SJCRH30 (cell line): ENCODE measurements at regions not wholly inside any gene's neighbourhood (a gene's known extent, or its start where the extent isn't known, plus 50 kb on each side); places are given as distances from the start of the nearest gene placed in this dataset.
"Not testable (repeated sequence)": the region's sequence is repeated elsewhere in the genome, so short reads cannot be mapped to it uniquely, and the experiment has no call there.

Source experiments
- DNase-seq, 2 experiments: peaks; one replicate each; pipeline ENCODE4 v3.0.0-alpha.2; 2015 to 2020
- H3K27ac ChIP-seq: fragments of 250-450 bp; sonication (Bioruptor Pico); 2 replicates; pipeline ENCODE4 v1.5.1; 2020; ENCODE audit warnings: mild to moderate bottlenecking, moderate library complexity
- H3K27me3 ChIP-seq: fragments of 250-450 bp; sonication (Bioruptor Pico); 2 replicates; pipeline ENCODE4 v1.5.1; 2020; ENCODE audit warnings: mild to moderate bottlenecking, moderate library complexity
- H3K36me3 ChIP-seq: fragments of 250-450 bp; sonication (Bioruptor Pico); 2 replicates; pipeline ENCODE4 v1.5.1; 2020; ENCODE audit warnings: mild to moderate bottlenecking, moderate library complexity
- H3K4me1 ChIP-seq: fragments of 250-450 bp; sonication (Bioruptor Pico); 2 replicates; pipeline ENCODE4 v1.5.1; 2020; ENCODE audit warnings: mild to moderate bottlenecking, moderate library complexity
- H3K4me3 ChIP-seq: fragments of 250-450 bp; sonication (Bioruptor Pico); 2 replicates; pipeline ENCODE4 v1.5.1; 2020; ENCODE audit warnings: mild to moderate bottlenecking, moderate library complexity
- H3K9me3 ChIP-seq: fragments of 250-450 bp; sonication (Bioruptor Pico); replicated peaks from 2 replicates; pipeline ENCODE4 v1.5.1; 2020; ENCODE audit warnings: mild to moderate bottlenecking, moderate library complexity

DNA sequence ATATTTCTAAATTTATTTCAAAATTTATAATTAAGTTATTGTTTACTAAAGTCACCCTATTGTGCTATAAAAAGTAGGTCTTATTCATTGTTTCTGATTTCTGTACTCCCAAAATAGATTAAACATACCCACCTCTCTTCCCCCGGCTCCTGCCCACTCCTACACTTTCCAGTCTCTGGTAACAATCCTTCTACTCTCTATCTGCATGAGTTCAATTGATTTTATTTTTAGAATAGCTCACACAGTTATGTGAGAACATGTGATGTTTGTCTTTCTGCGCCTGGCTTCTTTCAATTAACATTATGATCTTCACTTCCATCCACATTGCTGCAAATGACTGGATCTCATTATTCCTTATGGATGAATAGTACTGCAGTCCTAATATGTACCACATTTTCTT lies 269.3 kb downstream of the ACTRT1 start:
- Histone ChIP-seq H3K9me3 (no peaks in the 10 kb centered on the region), H3K4me3 (no peak overlapping the region), H3K27ac (no peak overlapping the region), H3K4me1 (no peaks in the 10 kb centered on the region), H3K36me3 (no peaks in the 10 kb centered on the region), H3K27me3 (no peaks in the 10 kb centered on the region)
- no peak for DNase-seq

DNA sequence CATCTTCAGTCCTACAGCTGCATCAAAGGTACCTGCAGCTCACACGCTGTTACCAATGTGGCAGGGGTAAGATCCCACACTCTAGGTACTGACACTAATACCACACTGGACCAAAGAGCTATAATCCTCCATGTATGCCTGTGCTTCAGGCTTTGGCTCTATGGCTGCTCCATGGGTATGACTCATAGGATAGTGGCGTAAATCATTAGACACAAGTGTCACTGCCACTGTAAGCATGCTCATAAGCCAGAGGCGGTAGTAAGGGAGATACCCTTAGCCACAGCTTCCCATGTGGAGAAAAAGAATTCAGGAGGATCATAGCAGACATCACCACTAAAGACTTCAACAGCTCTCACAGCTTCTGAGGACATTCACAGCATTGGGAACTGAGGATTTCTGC lies 287.5 kb downstream of the ACTRT1 start:
- H3K27ac ChIP-seq: no peak overlapping the region
- no peaks in the 10 kb centered on the region; the same call in 1 of the 2 replicates for H3K9me3 ChIP-seq
- peak in 1 of 2 experiments; percentile 2 for DNase-seq
- no peaks in the 10 kb centered on the region for H3K36me3 ChIP-seq
- H3K4me1 ChIP-seq: no peaks in the 10 kb centered on the region
- no peaks in the 10 kb centered on the region for H3K27me3 ChIP-seq
- no peak overlapping the region for H3K4me3 ChIP-seq

DNA sequence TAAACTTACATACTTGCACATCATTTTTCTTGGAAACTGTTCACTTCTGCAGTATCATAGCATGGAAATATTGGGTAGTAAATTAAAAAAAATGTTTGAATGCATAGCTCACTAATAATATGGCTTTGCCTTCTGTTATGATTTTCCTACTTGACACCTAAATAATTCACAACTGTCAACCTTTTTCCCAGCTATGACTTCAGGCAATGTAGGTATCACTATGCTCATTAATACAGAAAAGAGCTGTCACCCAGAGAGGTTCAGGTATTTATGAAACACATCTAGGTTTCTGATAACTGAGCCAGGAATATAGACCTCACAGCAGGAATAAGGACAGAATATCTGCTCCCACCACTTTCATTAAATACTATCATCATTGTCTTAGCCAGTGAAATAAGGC lies 289.5 kb downstream of the ACTRT1 start:
- H3K36me3 ChIP-seq: no peaks in the 10 kb centered on the region
- no peak overlapping the region for H3K27ac ChIP-seq
- no peaks in the 10 kb centered on the region for H3K27me3 ChIP-seq
- no peak overlapping the region for H3K4me3 ChIP-seq
- DNase-seq: no peak
- H3K4me1 ChIP-seq: no peaks in the 10 kb centered on the region
- H3K9me3 ChIP-seq: no peaks in the 10 kb centered on the region; the same call in 1 of the 2 replicates

DNA sequence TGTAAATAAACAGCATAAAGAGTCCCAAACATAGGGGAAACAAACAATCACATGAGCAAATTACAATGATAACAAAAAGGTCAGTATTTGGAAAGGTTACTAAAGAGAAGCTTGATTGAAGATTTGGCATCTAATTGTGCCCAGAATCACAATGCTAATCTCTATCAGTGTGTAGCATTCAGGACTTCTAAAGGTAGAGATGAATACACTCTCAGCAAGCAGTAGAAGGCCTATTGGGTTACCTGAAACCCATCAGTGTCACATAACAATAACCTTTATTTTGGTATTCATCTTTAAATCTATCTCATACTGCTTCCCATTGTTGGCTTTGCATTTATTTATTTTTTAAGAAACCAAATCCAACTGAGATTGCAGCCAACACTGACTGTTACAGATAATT lies 319.5 kb downstream of the ACTRT1 start:
- H3K27ac ChIP-seq: no peak overlapping the region
- no peak for DNase-seq
- H3K4me1 ChIP-seq: no peaks in the 10 kb centered on the region
- H3K9me3 ChIP-seq: no peaks in the 10 kb centered on the region
- H3K27me3 ChIP-seq: no peaks in the 10 kb centered on the region
- no peak overlapping the region for H3K4me3 ChIP-seq
- no peaks in the 10 kb centered on the region for H3K36me3 ChIP-seq

DNA sequence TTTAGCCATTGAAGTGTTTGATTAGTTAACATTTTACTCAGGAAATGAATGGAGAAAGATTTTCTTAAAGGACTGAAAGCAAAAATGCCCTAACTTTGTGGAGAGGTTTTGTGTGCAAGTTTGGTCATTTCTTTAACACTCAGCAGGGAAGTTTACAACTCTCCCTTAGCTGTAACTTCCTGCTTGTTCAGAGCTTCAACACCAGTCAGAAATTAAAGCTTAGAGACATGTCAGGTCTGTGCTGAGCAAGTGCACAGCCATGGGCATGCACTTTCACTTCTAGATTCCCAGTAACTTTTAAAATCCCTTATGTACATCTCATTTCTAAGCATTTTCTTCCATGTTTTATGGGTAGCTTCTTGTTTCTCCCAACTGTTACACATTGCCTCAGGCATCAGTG lies 326.0 kb downstream of the ACTRT1 start:
- no peak overlapping the region for H3K27ac ChIP-seq
- no peaks in the 10 kb centered on the region for H3K9me3 ChIP-seq
- DNase-seq: no peak
- H3K4me1 ChIP-seq: no peaks in the 10 kb centered on the region
- no peaks in the 10 kb centered on the region for H3K27me3 ChIP-seq
- no peaks in the 10 kb centered on the region for H3K36me3 ChIP-seq
- no peak overlapping the region for H3K4me3 ChIP-seq

DNA sequence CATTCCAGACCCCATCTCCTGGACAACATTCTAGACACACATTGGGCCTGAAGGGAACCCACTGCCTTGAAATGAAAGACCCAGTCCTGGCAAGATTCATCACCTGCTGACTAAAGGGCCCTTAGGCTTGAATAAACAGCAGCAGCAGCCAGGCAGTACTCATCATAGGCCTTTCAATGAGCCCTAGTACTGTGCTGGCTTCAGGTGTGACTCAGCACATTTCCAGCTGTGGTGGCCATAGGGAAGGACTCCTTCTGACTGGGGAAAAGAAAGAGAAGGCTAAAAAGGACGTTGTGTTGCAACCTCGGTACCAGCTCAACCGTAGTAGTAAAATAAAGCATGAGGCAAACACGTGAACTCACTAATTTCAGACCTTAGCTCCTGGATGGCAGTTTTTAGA lies 344.0 kb downstream of the ACTRT1 start:
- Histone ChIP-seq H3K36me3 (no peaks in the 10 kb centered on the region), H3K27ac (no peak overlapping the region), H3K4me1 (no peaks in the 10 kb centered on the region), H3K27me3 (no peaks in the 10 kb centered on the region), H3K9me3 (no peaks in the 10 kb centered on the region), H3K4me3 (no peak overlapping the region)
- DNase-seq: peak in 1 of 2 experiments; percentile 5

DNA sequence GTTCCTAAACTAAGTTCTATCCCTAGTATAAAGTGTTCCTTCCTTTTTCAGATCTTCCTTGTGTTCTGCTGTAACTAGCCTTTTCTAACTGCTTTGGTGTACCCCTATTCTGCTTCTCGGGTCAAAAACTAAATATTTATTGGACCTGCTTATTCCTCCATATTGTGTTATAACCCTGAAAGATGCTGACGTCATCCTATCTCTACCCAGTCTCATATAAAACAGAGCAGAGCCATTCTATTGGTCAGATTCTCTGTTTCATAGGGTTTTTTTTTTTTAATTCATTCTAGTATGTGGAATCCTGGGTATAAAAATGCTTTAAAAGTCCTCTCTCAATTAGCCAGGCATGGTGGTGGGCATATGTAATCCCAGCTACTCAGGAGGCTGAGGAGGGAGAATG lies 349.7 kb downstream of the ACTRT1 start:
- no peaks in the 10 kb centered on the region for H3K9me3 ChIP-seq
- no peak overlapping the region for H3K27ac ChIP-seq
- no peak for DNase-seq
- no peaks in the 10 kb centered on the region for H3K36me3 ChIP-seq
- H3K4me1 ChIP-seq: no peaks in the 10 kb centered on the region
- no peak overlapping the region for H3K4me3 ChIP-seq
- H3K27me3 ChIP-seq: no peaks in the 10 kb centered on the region

DNA sequence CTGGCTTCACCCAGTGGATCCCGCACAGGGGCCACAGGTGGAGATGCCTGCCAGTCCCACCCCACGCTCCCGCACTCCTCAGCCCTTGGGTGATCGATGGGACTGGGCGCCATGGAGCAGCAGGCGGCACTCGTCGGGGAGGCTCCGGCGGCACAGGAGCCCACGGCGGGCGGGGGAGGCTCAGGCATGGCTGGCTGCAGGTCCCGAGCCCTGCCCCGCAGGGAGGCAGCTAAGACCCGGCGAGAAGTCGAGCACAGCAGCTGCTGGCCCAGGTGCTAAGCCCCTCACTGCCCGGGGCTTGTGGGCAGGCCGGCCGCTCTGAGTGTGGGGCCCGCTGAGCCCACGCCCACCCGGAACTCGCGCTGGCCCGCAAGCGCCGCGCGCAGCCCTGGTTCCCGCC lies 389.3 kb downstream of the ACTRT1 start:
- H3K9me3 ChIP-seq, H3K36me3 ChIP-seq, DNase-seq, H3K27ac ChIP-seq, H3K4me1 ChIP-seq, H3K27me3 ChIP-seq, H3K4me3 ChIP-seq: not testable (repeated sequence)

DNA sequence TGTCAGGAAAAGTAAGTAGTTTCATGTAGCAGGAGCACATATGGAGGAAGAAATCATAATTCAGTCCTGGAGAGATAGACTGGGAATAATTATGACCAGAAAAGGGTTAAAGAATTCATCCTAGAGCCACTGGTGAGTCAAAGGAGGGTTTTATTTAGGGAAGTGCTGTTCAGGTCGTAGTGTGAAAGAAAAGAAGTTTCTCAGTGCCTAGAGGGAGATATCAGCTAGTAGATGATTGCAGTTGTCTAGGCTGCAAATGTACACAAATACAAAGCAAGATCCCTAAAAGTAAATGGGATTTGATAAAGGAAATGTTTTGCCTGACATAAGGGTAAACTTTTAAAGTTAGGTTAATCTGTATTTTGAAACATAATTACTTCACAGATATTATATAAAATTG lies 403.2 kb downstream of the ACTRT1 start:
- Histone ChIP-seq H3K36me3 (no peaks in the 10 kb centered on the region), H3K4me1 (no peaks in the 10 kb centered on the region), H3K27me3 (no peaks in the 10 kb centered on the region), H3K4me3 (no peak overlapping the region), H3K27ac (no peak overlapping the region), H3K9me3 (no peaks in the 10 kb centered on the region)
- DNase-seq: no peak

DNA sequence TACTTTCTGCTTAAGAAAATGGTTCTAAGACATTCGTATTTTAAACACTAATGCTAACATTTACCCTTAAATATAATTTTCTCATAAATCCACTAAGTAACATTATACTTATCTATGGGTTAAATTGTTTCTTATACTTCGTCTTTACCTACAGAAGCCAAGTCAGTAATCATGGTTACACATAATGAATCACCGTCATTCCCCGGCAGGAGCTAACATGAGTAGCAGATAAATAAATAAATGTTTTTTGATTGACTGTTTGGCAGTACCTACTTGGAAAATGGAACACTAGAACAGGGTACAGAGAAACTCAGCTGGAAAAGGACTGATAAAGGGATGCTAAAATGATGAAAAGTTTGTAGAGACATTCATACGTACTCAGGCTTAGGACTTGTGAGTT lies 430.4 kb downstream of the ACTRT1 start:
- no peak for DNase-seq
- Histone ChIP-seq H3K27me3 (no peaks in the 10 kb centered on the region), H3K9me3 (no peaks in the 10 kb centered on the region), H3K4me1 (no peaks in the 10 kb centered on the region), H3K27ac (no peak overlapping the region), H3K36me3 (no peaks in the 10 kb centered on the region), H3K4me3 (no peak overlapping the region)

DNA sequence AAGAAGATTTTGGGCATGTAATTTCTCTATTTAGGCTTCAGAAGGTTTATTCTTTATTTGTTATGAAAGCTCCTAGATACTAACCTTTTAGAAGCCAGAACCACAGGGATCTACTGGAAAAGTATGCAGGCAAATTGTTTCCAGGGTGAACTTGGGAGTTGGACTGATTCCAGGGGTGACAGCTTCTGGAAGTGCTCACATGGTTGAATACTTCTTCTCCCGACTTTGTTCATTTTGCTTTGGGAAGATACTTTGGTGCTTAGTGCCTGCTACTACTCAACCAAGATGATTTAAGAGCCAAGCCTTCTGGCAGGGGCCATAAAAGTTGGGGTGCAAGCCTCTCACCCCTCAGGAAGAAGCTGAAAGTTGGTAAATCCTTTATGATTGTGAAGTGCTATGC lies 445.6 kb downstream of the ACTRT1 start:
- Histone ChIP-seq H3K27ac (no peak overlapping the region), H3K4me1 (peaks cover 10% of the 10 kb centered on the region), H3K27me3 (no peaks in the 10 kb centered on the region), H3K4me3 (no peak overlapping the region), H3K36me3 (no peaks in the 10 kb centered on the region), H3K9me3 (no peaks in the 10 kb centered on the region)
- no peak for DNase-seq

DNA sequence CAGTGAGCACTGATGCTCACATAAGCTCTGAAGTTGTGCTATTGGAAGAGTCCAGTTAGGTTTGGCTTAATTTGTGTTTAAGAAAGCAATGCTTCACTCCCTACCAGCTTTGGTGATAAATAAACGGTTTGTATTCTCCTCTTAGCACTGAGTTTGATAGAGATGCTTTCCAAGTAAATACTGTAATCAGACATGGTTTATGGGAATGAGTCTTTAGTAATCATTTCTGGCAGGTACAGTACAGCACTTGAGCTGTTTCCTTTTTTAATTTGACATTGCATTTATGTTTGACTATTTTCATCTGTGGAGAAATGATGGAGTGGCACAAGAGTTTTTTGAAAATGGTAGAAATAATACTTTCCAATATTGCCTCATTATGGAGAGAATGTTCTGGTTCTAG lies 455.3 kb downstream of the ACTRT1 start:
- Histone ChIP-seq H3K9me3 (no peaks in the 10 kb centered on the region), H3K4me3 (no peak overlapping the region), H3K27me3 (no peaks in the 10 kb centered on the region), H3K36me3 (no peaks in the 10 kb centered on the region), H3K27ac (no peak overlapping the region), H3K4me1 (no peaks in the 10 kb centered on the region)
- no peak for DNase-seq

DNA sequence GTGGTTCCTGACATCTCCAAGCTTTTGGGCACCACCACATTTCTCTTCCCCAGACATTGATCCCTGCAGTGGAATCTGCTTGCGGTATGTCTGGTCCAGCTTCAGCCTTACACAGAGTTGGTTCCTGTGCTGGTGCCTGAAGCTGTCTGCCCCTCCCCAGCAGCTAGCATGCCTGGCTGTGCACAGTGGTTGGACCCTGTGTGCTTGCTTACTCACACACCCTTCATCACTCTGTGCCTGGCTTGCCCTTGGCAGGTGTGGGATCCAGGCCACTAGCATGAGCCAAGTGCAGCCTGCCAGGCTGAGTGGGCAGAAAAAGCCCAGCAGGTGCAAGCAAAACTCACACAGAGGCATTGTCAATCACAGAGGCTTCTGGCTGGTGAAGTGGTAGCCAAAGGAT lies 473.8 kb downstream of the ACTRT1 start:
- no peaks in the 10 kb centered on the region for H3K27me3 ChIP-seq
- no peak overlapping the region for H3K4me3 ChIP-seq
- peak in 1 of 2 experiments; percentile 2 for DNase-seq
- H3K4me1 ChIP-seq: no peaks in the 10 kb centered on the region
- H3K27ac ChIP-seq: no peak overlapping the region
- no peaks in the 10 kb centered on the region for H3K36me3 ChIP-seq
- H3K9me3 ChIP-seq: no peaks in the 10 kb centered on the region

DNA sequence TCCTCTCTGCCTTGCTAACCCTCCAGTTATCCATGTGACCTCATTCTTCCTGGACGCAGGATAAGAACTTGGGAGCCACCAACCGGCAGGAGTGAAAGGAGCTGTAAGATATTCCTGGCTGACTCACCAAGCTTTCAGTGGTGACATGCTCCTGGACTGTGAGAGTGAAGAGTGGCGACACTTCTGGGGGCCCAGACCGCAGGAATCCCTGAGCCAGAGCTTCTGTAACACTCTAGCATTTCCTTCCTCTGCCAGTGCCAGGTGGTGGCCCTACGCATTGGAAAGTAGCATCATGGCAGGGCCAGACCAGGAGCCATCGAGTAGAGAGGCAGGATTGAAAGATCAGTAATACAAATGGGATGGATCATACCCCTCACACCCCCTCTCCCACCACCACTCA lies 474.3 kb downstream of the ACTRT1 start:
- Histone ChIP-seq H3K27ac (no peak overlapping the region), H3K36me3 (no peaks in the 10 kb centered on the region), H3K27me3 (no peaks in the 10 kb centered on the region), H3K4me3 (no peak overlapping the region), H3K4me1 (no peaks in the 10 kb centered on the region), H3K9me3 (no peaks in the 10 kb centered on the region)
- DNase-seq: no peak

DNA sequence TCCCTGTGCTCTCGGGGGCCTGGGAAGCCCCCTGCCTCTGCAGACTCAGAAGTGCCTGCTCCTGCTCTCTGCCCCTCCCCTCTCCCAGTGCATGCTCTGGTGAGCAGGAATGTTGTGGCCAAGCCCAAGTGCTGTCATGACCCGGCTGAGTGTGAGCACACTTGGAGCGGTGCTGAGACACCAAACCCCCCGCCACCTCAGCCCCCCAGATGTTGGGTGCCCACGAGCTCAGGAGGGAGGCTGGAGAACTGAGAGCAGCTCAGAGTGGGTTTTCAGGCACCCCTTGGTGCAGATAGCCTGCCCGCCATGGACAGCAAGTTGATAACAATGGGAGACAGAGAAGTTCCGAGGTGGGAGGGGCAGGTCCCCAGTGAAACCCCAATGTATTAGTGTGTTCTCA lies 477.4 kb downstream of the ACTRT1 start:
- Histone ChIP-seq H3K27me3 (no peaks in the 10 kb centered on the region), H3K9me3 (no peaks in the 10 kb centered on the region), H3K4me3 (no peak overlapping the region), H3K36me3 (no peaks in the 10 kb centered on the region), H3K27ac (no peak overlapping the region), H3K4me1 (no peaks in the 10 kb centered on the region)
- no peak for DNase-seq

DNA sequence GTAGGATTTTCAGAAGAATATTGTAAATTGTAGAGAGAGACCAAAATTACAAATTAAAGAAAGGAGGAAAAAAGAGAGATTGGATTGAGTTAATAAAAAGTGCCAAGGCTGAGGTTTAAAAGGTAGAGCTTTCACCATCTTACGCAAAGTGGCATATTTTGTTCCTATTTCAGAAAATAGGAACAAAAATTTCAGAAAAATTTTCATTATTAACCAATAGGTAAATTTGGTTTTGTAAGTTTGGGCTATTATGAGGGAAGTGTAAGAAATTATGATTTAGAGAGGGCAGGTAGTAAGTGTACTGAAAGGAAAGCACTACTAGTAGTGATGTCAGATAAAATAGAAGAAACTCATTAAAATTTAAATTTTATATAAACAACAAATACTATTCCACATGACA lies 479.7 kb downstream of the ACTRT1 start:
- Histone ChIP-seq H3K36me3 (no peaks in the 10 kb centered on the region), H3K9me3 (no peaks in the 10 kb centered on the region), H3K4me3 (no peak overlapping the region), H3K27me3 (no peaks in the 10 kb centered on the region), H3K27ac (no peak overlapping the region), H3K4me1 (no peaks in the 10 kb centered on the region)
- no peak for DNase-seq

DNA sequence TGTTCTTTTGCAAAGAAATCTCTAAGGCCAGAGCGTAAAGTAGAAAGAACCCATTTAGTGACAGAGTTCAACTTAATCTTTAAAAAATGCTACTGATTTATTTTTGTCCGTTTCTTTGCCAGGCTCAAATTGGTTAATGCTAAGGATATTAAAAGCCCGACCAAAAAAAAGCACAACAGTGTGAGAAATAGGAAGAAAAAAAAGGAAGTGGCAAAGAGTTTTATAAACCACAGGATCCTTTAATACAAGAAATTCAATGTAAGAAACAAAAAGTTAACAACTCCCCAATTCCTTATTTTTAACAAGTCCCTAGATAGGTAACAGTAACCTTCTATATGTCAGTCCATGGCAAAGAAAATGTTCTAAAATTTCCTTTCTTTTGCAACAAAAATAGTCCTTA lies 480.4 kb downstream of the ACTRT1 start:
- DNase-seq: no peak
- H3K36me3 ChIP-seq: no peaks in the 10 kb centered on the region
- H3K9me3 ChIP-seq: no peaks in the 10 kb centered on the region
- no peak overlapping the region for H3K27ac ChIP-seq
- H3K4me1 ChIP-seq: no peaks in the 10 kb centered on the region
- H3K27me3 ChIP-seq: no peaks in the 10 kb centered on the region
- H3K4me3 ChIP-seq: no peak overlapping the region
